ENCODE measurements at regions not wholly inside any gene's neighbourhood (a gene's known extent, or its start where the extent isn't known, plus 50 kb on each side); places are given as distances from the start of the nearest gene placed in this dataset.

DNA sequence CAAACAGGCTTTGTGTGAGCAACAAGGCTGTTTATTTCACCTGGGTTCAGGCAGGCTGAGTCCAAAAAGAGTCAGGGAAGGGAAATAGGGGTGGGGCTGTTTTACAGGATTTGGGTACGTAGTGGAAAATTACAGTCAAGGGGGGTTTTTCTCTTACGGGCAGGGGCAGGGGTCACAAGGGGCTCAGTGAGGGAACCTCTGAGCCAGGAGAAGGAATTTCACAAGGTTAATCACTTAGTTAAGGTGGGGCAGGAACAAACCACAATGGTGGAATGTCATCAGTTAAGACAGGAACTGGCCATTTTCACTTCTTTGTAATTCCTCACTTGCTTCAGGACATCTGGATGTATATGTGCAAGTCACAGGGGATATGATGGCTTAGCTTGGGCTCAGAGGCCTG is 1592.8 kb upstream of the GBE1 start:
- TF ChIP-seq FOXP2 (optimal IDR thresholded peaks at IDR 0.05; ENCODE audit: control extremely low read depth, extremely low read length, insufficient read depth): no peak
- TF ChIP-seq POLR2AphosphoS5 (IDR thresholded peaks at IDR 0.05; ENCODE audit: borderline replicate concordance, low read depth, low read length): no peak
- TF ChIP-seq EZH2 (IDR thresholded peaks at IDR 0.05): no peak
